Coronary artery (tissue), 2 donors: ENCODE measurements at regions not wholly inside any gene's neighbourhood (a gene's known extent, or its start where the extent isn't known, plus 50 kb on each side); places are given as distances from the start of the nearest gene placed in this dataset.

Source experiments
- DNase-seq: peaks from one replicate; pipeline ENCODE4 v3.0.0-alpha.2; 2017; ENCODE audit warnings: low spot score
- H3K27ac ChIP-seq, 2 donors: fragments of 200-600 bp; sonication (generic); one replicate each; pipeline ENCODE4 v1.5.1; 2016 to 2019
- H3K4me3 ChIP-seq: fragments of 200-600 bp; sonication (generic); 2 replicates; pipeline ENCODE4 v1.5.1; 2016; ENCODE audit warnings: mild to moderate bottlenecking, moderate library complexity
- TF ChIP-seq, protein P1 (sequence below): fragments of 200-600 bp; sonication (generic); IDR thresholded peaks from one replicate; pipeline ENCODE4 v1.5.1; 2019; ENCODE audit warnings: antibody characterized with exemption

- H3K27ac ChIP-seq, result no peak overlapping the region
- TF ChIP-seq, protein P1, sequence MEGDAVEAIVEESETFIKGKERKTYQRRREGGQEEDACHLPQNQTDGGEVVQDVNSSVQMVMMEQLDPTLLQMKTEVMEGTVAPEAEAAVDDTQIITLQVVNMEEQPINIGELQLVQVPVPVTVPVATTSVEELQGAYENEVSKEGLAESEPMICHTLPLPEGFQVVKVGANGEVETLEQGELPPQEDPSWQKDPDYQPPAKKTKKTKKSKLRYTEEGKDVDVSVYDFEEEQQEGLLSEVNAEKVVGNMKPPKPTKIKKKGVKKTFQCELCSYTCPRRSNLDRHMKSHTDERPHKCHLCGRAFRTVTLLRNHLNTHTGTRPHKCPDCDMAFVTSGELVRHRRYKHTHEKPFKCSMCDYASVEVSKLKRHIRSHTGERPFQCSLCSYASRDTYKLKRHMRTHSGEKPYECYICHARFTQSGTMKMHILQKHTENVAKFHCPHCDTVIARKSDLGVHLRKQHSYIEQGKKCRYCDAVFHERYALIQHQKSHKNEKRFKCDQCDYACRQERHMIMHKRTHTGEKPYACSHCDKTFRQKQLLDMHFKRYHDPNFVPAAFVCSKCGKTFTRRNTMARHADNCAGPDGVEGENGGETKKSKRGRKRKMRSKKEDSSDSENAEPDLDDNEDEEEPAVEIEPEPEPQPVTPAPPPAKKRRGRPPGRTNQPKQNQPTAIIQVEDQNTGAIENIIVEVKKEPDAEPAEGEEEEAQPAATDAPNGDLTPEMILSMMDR, result no peak
- DNase-seq, result no peak
- no peak overlapping the region for H3K4me3 ChIP-seq
Observed at GRCh38 chr4:180518906-180519305, 1724.3 kb upstream of the TENM3 start.

GRCh38 chr4:180521181-180521580, 1722.0 kb upstream of the TENM3 start:
- TF ChIP-seq, protein P1, result no peak
- Histone ChIP-seq H3K27ac (no peak overlapping the region), H3K4me3 (no peak overlapping the region)
- no peak for DNase-seq

GRCh38 chr4:180525523-180526077, 1717.6 kb upstream of the TENM3 start:
- TF ChIP-seq, protein P1, result no peak
- Histone ChIP-seq H3K27ac (no peak overlapping the region), H3K4me3 (no peak overlapping the region)
- DNase-seq, result no peak

GRCh38 chr4:180528003-180528402, 1715.2 kb upstream of the TENM3 start:
- DNase-seq, result no peak
- no peak overlapping the region for H3K4me3 ChIP-seq
- TF ChIP-seq, protein P1, result no peak
- no peak overlapping the region for H3K27ac ChIP-seq

DNA sequence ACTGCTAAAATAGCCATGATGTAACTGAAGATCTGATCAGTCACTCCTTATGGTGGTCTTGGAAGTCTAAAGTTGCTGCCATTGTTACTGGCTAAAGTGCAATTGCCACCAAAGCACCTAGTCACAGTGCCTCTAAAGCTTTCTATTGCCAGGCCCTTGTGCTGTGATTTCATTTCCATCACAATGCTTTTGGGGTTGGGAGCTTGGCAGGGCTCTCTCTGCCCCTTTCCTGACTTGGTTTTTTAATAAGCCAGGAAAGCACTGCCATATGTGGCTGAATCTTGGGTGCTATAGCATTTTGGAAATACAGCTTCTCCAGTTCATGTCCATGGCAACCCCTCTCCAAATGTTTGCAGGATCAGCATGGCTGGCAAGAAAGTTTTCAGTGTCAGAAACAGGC, 1712.4 kb upstream of the TENM3 start:
- H3K27ac ChIP-seq, result no peak overlapping the region
- DNase-seq, result no peak
- TF ChIP-seq, protein P1, result no peak
- no peak overlapping the region for H3K4me3 ChIP-seq

DNA sequence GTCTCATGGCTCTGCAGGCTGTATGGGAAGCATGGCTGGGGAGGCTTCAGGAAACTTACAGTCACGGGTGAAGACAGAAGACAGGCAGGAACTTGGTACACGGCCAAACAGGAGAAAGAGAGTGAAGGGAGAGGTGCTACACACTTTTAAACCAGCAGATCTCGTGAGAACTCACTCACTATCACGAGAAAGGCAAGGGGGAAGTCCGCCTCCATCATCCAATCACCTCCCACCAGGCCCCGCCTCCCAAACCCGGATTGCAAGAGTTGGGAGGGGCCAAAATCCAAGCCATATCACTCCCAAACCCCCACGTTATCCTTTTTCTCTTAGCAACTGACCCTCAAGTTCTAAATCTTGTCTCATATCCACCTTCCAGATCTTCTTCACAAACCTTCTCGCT, 1710.5 kb upstream of the TENM3 start:
- TF ChIP-seq, protein P1, result no peak
- Histone ChIP-seq H3K4me3 (no peak overlapping the region), H3K27ac (no peak overlapping the region)
- DNase-seq, result no peak

DNA sequence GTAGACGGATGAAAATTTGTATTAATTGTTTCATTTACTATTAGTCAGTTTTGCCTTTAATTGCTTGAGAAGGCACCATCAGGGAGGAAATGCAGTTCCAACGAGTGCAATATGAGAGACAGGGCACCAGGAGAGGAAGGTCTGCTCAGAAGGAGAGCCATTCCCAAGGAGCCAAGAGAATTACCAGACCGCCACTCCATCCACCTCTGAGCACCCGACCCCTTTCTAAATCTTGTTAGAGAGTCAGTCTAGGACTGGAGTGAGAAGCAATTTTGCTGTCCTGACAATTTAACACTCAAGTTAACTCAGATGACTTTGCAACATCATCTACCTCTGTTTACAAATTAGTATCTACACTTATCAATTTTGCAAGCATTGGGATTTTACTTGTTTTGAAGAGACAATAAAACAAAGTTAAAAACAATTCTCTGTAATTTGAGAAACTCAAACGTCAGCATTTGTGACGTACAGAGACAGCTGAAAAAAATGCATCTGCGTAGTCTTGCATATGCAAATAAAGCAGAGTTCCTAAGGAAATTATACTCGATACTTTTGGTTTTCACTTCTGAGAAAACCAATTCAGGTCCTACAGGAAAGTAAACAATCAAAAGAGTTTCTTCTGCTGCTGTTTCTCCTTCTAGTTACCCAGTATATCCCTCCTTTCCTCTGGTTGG, 1704.7 kb upstream of the TENM3 start:
- no peak for DNase-seq
- Histone ChIP-seq H3K4me3 (no peak overlapping the region), H3K27ac (no peak overlapping the region)
- TF ChIP-seq, protein P1, result no peak
